GM18499 (cell line): ENCODE measurements at regions not wholly inside any gene's neighbourhood (a gene's known extent, or its start where the extent isn't known, plus 50 kb on each side); places are given as distances from the start of the nearest gene placed in this dataset.

Experiments
- ATAC-seq: cut with Tn5 transposase; IDR thresholded peaks from one replicate; pipeline ENCODE4 v1.9.1; 2021; ENCODE audit warnings: moderate number of reproducible peaks; ENCODE audit not compliant: insufficient read depth, unreplicated experiment

DNA sequence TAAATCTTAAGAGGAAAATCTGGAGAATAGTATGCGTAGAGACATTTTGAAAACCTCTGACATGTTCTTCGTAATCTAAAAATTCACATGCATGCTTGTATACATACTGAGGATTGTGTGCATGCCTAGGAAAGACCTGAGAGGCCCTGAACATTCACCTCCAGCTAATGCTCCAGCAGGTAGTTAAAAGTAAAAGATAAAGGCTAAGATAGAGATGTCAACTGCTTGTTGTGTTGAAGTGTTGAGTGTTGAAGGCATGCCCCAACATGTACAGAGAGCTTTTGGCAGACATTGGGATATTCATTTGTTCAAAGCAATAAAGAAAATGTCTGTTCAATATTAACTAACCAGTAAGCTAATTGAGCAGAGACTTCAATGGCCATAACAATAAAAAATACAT lies 118.6 kb upstream of the SYT1 start:
- no peak for ATAC-seq

DNA sequence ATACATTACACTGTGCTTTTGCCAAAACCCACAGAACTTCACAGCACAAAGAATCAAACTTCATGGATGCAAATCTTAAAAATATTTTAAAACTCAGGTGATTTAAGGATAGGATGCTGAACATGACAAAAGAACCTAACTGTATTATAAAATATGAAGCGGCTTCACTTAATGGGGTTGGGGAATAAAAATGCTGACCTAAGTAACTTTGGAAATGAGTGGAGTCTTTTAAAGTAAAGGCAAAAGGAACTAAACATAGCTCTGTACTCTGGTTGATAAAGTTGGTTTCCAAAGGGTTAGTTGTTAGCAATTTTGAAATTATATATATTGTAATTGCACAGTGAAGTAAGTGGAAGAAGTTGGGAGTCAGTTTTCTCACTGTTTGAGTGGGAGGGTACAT lies 111.5 kb upstream of the SYT1 start:
- ATAC-seq: no peak

DNA sequence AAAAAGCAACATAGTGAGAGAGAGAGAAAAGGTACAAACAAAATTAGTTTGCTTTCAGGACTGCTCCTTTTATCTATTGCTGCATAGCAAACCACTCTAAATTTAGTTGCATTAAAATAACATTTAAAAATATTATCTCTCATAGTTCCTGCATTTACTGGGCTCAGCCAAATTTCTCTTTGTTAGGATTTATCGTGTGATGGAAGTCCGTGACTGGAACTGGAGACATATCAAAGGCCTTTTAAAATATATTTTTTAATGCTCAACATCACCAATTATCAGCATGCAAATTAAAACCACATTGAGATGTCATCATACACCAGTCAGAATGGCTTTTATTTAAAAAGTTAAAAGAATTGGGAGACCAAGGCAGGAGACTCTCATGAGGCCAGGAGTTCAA lies 107.6 kb upstream of the SYT1 start:
- ATAC-seq: no peak

DNA sequence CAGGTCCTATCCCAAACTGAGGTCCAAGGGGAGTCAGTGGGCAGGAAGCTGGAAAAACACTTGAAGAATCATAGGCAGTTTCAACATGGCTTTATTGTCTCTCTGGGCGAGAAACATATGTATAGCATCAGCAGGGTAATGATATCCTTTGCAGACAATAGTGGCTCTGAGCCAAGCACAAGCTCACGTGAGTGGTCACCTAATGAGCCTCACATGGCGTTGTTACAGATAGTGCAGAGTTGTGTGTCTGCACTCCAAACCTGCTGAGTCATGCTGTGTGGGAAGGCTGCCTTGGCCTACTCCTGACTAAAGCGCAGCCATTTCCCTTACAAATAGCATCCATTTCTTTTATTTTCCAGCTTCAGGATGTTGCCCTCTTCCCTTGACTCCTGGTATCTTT lies 105.2 kb upstream of the SYT1 start:
- no peak for ATAC-seq

- ATAC-seq: no peak
Observed at GRCh38 chr12:78760906-78761305, 103.7 kb upstream of the SYT1 start.

- ATAC-seq: no peak
Observed at GRCh38 chr12:78764913-78765312, 99.7 kb upstream of the SYT1 start.

DNA sequence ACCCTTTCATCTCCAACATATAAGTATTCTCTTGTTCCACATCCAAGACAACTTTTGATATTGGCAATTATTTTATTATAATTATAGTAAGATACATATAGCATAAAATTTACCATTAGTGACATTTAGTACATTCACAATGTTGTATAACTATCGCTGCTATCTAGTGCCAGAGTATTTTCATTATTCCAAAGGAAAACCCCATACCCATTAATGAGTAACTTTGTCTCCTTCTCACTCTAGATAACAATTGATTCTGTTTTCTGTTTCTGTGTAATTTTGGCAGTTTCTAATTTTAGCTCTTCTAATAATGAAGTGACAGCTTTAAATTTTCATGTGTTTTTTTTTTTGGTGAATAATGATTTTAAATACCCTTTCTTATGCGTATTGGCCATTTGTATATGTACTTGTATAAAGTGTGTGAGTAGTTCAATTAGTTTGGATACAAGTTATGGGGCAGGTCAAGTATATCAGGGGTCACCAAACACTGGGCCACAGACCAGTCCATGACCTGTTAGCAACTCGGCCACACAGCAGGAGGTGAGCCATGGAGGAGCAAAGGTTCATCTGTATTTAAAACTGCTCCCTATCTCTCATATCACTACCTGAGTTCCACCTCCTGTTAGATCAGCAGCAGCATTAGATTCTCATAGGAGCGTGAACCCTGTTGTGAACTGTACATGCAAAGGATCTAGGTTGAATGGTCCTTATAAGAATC lies 97.2 kb upstream of the SYT1 start:
- ATAC-seq: no peak

GRCh38 chr12:78778339-78778738 lies 86.2 kb upstream of the SYT1 start:
- no peak for ATAC-seq

GRCh38 chr12:78787576-78787975 lies 77.0 kb upstream of the SYT1 start:
- ATAC-seq: no peak

DNA sequence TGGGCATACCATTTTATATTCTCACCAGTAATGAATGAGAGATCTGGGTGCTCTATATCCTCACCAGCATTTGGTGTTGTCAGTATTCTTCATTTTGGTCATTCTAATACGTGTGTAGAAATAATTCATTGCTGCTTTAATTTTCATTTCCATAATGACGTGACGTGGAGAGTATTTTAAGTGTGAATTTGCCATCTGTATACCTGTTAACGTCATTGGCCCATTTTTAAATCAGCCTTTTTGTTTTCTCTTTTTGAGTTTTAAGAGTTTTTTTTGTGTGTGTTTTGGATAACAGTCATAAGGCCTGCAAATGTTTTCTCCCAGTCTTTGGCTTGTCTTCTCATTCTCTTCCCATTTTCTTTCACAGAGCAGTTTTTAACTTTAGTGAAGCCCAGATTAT lies 74.4 kb upstream of the SYT1 start:
- ATAC-seq: no peak

DNA sequence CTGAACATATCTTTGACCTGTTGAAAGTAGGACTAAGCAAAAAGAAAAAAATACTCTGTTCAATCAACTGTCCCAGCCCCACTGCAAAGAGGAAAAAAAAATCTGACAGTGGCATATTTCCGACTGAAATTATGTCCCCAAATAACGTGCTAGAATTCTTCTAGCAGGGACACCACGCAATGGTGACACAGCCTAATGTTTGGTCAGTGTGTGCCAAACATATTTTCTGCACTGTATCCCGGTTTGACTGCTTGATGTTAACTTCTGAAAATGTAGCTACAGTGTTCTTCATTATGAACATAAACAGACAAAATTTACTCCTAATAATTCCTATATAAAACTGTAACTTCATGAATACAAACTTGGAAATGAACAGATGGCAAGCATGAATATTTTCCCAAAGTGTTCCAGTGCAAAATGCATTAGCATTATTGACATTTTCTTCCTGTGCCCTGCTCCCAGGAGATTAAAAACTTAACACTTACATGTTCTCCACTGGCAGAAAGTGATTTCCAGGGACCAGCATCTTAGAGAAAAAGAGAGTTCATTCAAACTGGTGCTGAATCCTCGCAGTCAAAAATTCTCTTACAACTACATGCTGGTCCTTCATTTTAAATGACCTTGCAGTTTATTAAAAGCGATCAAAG lies 72.4 kb upstream of the SYT1 start:
- ATAC-seq: no peak

DNA sequence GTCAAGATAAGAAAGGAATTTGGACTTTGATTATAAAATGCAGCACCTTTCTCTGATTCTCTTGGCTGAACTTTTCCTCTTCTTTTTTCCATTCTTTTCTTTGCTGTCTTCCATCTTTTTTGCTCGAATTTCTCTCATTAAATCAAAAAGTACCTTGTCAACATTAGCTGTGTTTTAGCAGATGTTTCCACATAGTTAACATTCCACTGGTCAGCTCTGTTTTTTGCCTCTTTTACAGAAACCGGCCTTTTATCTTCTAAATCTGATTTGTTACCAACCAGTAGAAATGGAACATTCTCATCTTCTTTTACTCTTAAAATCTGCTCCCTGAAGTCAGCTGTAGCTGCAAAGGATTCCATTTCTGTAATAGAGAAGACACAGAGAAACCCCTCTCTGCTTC lies 71.1 kb upstream of the SYT1 start:
- no peak for ATAC-seq

- no peak for ATAC-seq
Observed at GRCh38 chr12:78793982-78794381, 70.6 kb upstream of the SYT1 start.

GRCh38 chr12:78795934-78796445 lies 68.6 kb upstream of the SYT1 start:
- ATAC-seq: no peak

DNA sequence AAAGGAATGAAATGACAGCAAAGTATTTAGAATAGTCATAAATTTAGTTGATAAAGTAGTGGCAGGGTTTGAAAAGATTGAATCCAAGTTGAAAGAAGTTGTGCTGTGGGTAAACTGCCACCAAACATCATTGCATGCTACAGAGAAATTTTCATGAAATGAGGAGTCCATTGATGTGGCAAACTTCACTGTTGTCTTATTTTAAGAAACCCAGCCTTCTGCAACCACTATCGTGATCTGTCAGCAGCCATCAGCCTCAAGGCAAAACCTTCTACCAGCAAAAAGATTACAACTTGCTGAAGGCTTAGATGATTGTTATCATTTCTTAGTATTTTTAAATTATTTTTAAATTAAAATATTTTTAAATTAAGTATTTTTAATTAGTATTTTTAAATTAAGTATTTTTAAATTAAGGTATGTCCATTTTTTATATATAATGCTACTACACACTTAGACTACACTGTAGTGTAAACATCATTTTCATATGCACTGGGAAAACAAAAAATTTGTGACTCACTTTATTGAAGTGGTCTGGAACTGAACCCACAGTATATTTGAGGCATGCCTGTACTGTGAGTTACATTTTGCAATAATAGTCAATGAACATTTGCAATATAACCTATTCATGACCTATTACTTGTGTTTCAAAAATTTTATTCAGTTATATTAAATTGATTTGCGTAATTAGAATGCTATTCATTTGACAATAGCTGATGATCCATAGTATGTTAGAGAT lies 67.2 kb upstream of the SYT1 start:
- ATAC-seq: no peak

DNA sequence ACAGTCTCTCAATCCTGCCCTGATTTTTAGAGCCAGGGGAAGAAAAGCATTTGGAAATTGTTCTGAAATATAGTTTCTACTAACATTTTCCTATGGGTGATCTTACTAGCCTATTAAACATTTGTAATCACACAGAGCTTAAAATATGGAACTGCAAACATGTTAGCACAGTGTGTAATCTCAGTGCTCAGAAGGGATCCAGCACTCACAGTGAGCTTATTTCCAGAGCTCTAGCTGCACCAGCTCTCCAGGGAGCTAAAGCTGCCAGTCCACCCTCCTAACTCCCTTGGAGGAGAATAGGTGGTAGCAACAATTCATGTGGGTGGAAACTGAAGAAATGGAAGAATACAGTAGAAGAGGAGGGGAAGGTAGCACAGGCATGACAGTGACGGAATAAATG lies 64.9 kb upstream of the SYT1 start:
- ATAC-seq: no peak

- ATAC-seq: no peak
Observed at GRCh38 chr12:78802593-78802992, 62.0 kb upstream of the SYT1 start.

DNA sequence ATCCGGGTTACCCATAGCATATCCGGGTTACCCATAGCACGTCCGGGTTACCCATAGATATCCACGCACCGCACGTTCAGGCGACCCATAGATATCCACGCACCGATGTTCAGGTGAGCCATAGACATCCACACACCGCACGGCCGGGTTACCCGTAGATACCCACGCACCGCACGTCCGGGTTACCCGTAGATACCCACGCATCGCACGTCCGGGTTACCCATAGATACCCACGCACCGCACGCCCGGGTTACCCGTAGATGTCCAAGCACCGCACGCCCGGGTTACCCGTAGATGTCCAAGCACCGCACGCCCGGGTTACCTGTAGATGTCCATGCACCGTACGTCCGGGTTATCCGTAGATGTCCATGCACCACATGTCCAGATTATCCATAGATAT lies 60.3 kb upstream of the SYT1 start:
- no peak for ATAC-seq
